ENCODE measurements at regions not wholly inside any gene's neighbourhood (a gene's known extent, or its start where the extent isn't known, plus 50 kb on each side); places are given as distances from the start of the nearest gene placed in this dataset.

GRCh38 chr3:168216851-168217250, 121.1 kb upstream of the GOLIM4 start:
- no peaks in the 10 kb centered on the region for H3K36me3 Mint-ChIP-seq (ENCODE audit: low read depth)
- H3K27ac Mint-ChIP-seq, result no peak overlapping the region
- TF ChIP-seq CTCF (IDR thresholded peaks at IDR 0.05), result no peak
- no peaks in the 10 kb centered on the region for H3K9me3 Mint-ChIP-seq
- no peak for DNase-seq
- H3K4me1 Mint-ChIP-seq (ENCODE audit: low read depth), result peaks cover 14% of the 10 kb centered on the region; the same call in 1 of the 2 replicates
- H3K4me3 Mint-ChIP-seq, result no peak overlapping the region
- H3K27me3 Mint-ChIP-seq (ENCODE audit: insufficient read depth), result peaks cover 9% of the 10 kb centered on the region

GRCh38 chr3:168213920-168214319, 118.2 kb upstream of the GOLIM4 start:
- no peak for DNase-seq
- Mint-ChIP-seq H3K36me3 (ENCODE audit: low read depth) (no peaks in the 10 kb centered on the region), H3K4me1 (ENCODE audit: low read depth) (peaks cover 14% of the 10 kb centered on the region; the same call in 1 of the 2 replicates), H3K27me3 (ENCODE audit: insufficient read depth) (peaks cover 5% of the 10 kb centered on the region), H3K9me3 (no peaks in the 10 kb centered on the region), H3K27ac (peak overlapping the region; percentile 48; the same call in 1 of the 2 replicates), H3K4me3 (peak overlapping the region; percentile 74)
- TF ChIP-seq CTCF (IDR thresholded peaks at IDR 0.05), result no peak

GRCh38 chr3:168212664-168213285, 117.1 kb upstream of the GOLIM4 start:
- Mint-ChIP-seq H3K9me3 (no peaks in the 10 kb centered on the region), H3K27me3 (ENCODE audit: insufficient read depth) (peaks cover 2% of the 10 kb centered on the region; the same call in 1 of the 2 replicates), H3K4me1 (ENCODE audit: low read depth) (peaks cover 14% of the 10 kb centered on the region; the same call in 1 of the 2 replicates), H3K27ac (no peak overlapping the region), H3K4me3 (no peak overlapping the region), H3K36me3 (ENCODE audit: low read depth) (no peaks in the 10 kb centered on the region)
- TF ChIP-seq CTCF (IDR thresholded peaks at IDR 0.05), result no peak
- DNase-seq, result no peak

- TF ChIP-seq CTCF (IDR thresholded peaks at IDR 0.05), result no peak
- no peaks in the 10 kb centered on the region for H3K36me3 Mint-ChIP-seq (ENCODE audit: low read depth)
- H3K9me3 Mint-ChIP-seq, result no peaks in the 10 kb centered on the region
- H3K27me3 Mint-ChIP-seq (ENCODE audit: insufficient read depth), result no peaks in the 10 kb centered on the region; the same call in 1 of the 2 replicates
- no peak for DNase-seq
- no peak overlapping the region for H3K27ac Mint-ChIP-seq
- no peak overlapping the region for H3K4me3 Mint-ChIP-seq
- no peaks in the 10 kb centered on the region for H3K4me1 Mint-ChIP-seq (ENCODE audit: low read depth)
Measured at GRCh38 chr3:168205451-168205850, 109.7 kb upstream of the GOLIM4 start.

GRCh38 chr3:168197162-168197561, 101.4 kb upstream of the GOLIM4 start:
- no peaks in the 10 kb centered on the region for H3K9me3 Mint-ChIP-seq
- H3K4me1 Mint-ChIP-seq (ENCODE audit: low read depth), result no peaks in the 10 kb centered on the region; the same call in 1 of the 2 replicates
- H3K4me3 Mint-ChIP-seq, result no peak overlapping the region
- H3K27me3 Mint-ChIP-seq (ENCODE audit: insufficient read depth), result no peaks in the 10 kb centered on the region; the same call in 1 of the 2 replicates
- H3K36me3 Mint-ChIP-seq (ENCODE audit: low read depth), result no peaks in the 10 kb centered on the region
- TF ChIP-seq CTCF (IDR thresholded peaks at IDR 0.05), result no peak
- DNase-seq, result no peak
- no peak overlapping the region for H3K27ac Mint-ChIP-seq
